ENCODE measurements at regions not wholly inside any gene's neighbourhood (a gene's known extent, or its start where the extent isn't known, plus 50 kb on each side); places are given as distances from the start of the nearest gene placed in this dataset.
"Not testable (repeated sequence)": the region's sequence is repeated elsewhere in the genome, so short reads cannot be mapped to it uniquely, and the experiment has no call there.

DNA sequence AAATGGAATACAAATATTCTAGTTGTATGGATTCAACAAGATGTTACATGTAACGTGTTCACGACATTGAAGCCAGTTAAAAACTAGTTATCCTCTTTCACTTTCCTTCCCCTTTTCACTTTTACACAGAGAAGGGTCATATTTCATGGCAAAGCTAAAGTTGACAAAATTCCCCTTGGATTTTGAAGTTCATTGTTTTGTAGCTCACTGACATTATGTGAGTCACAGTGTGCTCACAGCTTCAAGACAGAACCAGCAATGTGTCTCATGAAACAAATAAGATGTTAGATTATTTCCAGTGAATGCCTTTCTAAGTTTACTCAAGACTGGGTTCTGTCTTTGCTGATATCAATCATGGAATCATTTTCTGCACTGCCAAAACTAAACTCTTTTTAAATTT is 535.5 kb upstream of the GRIN3A start:
- TF ChIP-seq CTCF (IDR thresholded peaks at IDR 0.05; ENCODE audit: insufficient read depth, low read depth, low read length), result no peak
- DNase-seq (ENCODE audit: low read depth), result no peak
- H3K4me3 ChIP-seq (ENCODE audit: low read depth, low read length), result no peak overlapping the region

DNA sequence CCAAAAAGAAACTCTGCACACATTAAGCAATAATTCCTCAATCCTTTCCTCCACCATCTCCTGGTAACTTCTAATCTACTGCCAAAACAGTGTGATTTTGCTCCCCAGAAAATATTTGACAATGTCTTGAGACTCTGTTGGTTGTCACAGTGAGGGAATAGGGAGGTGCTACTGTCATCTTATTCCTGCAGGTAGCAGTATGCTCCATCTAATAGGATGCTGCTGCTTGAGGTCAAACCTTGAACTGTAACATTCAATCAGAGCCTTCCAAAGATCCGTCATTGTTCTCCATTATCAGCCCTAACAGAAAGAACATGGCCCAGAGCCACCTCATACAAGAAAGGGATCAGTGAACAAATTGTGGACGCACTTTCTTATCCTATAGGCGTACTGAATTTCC is 514.7 kb upstream of the GRIN3A start:
- DNase-seq (ENCODE audit: low read depth), result no peak
- TF ChIP-seq CTCF (IDR thresholded peaks at IDR 0.05; ENCODE audit: insufficient read depth, low read depth, low read length), result no peak
- H3K4me3 ChIP-seq (ENCODE audit: low read depth, low read length), result no peak overlapping the region

DNA sequence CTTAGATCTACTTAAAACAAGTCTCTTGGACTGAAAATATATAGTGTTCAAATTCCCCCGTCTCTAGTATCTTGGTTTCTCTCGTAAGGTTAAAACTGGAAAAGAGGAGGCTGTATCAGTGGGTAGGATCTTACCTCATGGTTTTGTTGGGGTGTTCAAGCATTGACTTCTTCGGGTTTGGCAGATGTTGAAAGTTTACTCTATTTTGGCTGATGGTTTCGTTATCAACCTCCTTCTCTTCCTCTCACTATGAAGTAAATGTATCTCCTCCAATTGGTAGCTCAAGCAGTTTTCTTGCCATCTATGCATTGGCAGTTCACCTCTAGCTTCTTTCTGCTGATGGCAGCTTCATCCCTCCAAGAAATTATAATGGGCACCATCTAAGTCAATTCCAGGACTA is 506.5 kb upstream of the GRIN3A start:
- no peak overlapping the region for H3K4me3 ChIP-seq (ENCODE audit: low read depth, low read length)
- no peak for TF ChIP-seq CTCF (IDR thresholded peaks at IDR 0.05; ENCODE audit: insufficient read depth, low read depth, low read length)
- DNase-seq (ENCODE audit: low read depth), result no peak

- no peak for DNase-seq (ENCODE audit: low read depth)
- no peak overlapping the region for H3K4me3 ChIP-seq (ENCODE audit: low read depth, low read length)
- TF ChIP-seq CTCF (IDR thresholded peaks at IDR 0.05; ENCODE audit: insufficient read depth, low read depth, low read length), result no peak
Measured at GRCh38 chr9:102237520-102237919, 499.1 kb upstream of the GRIN3A start.

- no peak for TF ChIP-seq CTCF (IDR thresholded peaks at IDR 0.05; ENCODE audit: insufficient read depth, low read depth, low read length)
- DNase-seq (ENCODE audit: low read depth), result no peak
Measured at GRCh38 chr9:102237094-102237493, 498.6 kb upstream of the GRIN3A start.

GRCh38 chr9:102227416-102227815 is 489.0 kb upstream of the GRIN3A start:
- DNase-seq (ENCODE audit: low read depth); H3K4me3 ChIP-seq (ENCODE audit: low read depth, low read length): not testable (repeated sequence)

More at GRCh38 chr9:102237094-102237493, 498.6 kb upstream of the GRIN3A start:
- no peak overlapping the region for H3K4me3 ChIP-seq (ENCODE audit: low read depth, low read length)

DNA sequence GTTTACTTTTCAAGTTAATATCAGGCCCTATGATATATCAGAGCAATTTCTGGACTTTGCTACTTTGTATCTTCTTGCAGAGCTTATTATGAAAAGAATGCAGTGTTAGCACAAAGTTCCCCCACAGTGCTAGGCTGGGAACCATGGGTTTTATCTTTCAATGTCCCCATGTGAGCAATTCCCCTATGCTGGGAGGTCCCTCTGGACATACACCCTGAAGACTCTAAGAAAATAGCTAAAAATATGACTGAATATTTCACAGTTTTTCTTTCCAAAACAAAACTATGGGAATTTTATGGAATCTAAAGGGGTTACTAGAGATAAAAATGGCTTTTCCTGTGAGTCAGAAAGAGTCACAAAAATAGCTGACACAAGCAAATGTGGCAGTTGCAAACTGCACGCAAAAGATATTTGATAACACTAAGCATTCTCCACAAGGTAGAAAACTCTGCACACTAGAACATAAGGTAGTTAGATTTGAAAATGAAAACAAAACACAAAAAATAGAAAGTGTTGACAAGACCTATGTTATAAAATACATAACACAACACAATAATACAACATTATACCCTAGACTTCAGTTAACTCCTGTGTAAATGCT is 487.5 kb upstream of the GRIN3A start:
- no peak overlapping the region for H3K4me3 ChIP-seq (ENCODE audit: low read depth, low read length)
- TF ChIP-seq CTCF (IDR thresholded peaks at IDR 0.05; ENCODE audit: insufficient read depth, low read depth, low read length), result no peak
- no peak for DNase-seq (ENCODE audit: low read depth)

DNA sequence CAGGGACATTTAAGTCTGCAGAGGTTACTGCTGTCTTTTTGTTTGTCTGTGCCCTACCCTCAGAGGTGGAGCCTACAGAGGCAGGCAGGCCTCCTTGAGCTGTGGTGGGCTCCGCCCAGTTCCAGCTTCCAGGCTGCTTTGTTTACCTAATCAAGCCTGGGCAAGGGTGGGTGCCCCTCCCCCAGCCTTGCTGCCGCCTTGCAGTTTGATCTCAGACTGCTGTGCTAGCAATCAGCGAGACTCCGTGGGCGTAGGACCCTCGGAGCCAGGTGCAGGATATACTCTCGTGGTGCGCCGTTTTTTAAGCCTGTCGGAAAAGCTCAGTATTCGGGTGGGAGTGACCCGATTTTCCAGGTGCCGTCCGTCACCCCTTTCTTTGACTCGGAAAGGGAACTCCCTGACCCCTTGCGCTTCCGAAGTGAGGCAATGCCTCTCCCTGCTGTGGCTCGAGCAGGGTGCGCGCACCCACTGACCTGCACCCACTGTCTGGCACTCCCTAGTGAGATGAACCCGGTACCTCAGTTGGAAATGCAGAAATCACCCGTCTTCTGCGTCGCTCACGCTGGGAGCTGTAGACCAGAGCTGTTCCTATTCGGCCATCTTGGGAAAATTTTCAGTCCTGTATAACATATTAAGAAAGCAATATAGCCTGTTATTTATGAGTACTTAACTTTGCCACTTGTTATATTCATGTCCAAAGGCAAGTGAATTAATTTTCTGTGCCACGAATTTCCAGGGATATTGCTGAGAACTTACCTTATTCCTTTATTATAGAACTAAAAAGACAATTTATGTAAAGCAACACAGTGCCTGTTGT is 485.1 kb upstream of the GRIN3A start:
- not testable (repeated sequence) for H3K4me3 ChIP-seq (ENCODE audit: low read depth, low read length); DNase-seq (ENCODE audit: low read depth)
